ENCODE measurements at regions not wholly inside any gene's neighbourhood (a gene's known extent, or its start where the extent isn't known, plus 50 kb on each side); places are given as distances from the start of the nearest gene placed in this dataset.

- Histone ChIP-seq H3K27ac (no peak overlapping the region), H3K4me3 (no peak overlapping the region), H3K27me3 (peaks cover 0 to 45% (median 0%) of the 10 kb centered on the region in 3 donors), H3K9me3 (no peaks in the 10 kb centered on the region), H3K4me1 (no peaks in the 10 kb centered on the region), H3K36me3 (no peaks in the 10 kb centered on the region)
- intact Hi-C loops (cut with DNase I; ENCODE audit: low total_unique reads): no loop called here
- 81 to 87% (median 84%) methylated on average over 16 to 17 of the region's 17 CpGs for WGBS, 5 donors
- TF ChIP-seq POLR2AphosphoS5 (IDR thresholded peaks at IDR 0.05) (no peak), POLR2A (IDR thresholded peaks at IDR 0.05) (no peak), CTCF (IDR thresholded peaks at IDR 0.05) (no peak), EP300 (IDR thresholded peaks at IDR 0.05) (no peak)
- DNase-seq: no peak
Measured at GRCh38 chr14:101247842-101248725, 313.2 kb upstream of the DIO3 start.

GRCh38 chr14:101248840-101249675 is 312.2 kb upstream of the DIO3 start:
- DNase-seq: peak in 1 of 2 donors; percentile 16
- TF ChIP-seq POLR2AphosphoS5 (IDR thresholded peaks at IDR 0.05) (no peak), POLR2A (IDR thresholded peaks at IDR 0.05) (no peak), EP300 (IDR thresholded peaks at IDR 0.05) (no peak), CTCF (IDR thresholded peaks at IDR 0.05) (no peak)
- Histone ChIP-seq H3K27me3 (peaks cover 0 to 55% (median 0%) of the 10 kb centered on the region in 3 donors), H3K9me3 (no peaks in the 10 kb centered on the region), H3K4me3 (no peak overlapping the region), H3K4me1 (no peaks in the 10 kb centered on the region), H3K36me3 (no peaks in the 10 kb centered on the region), H3K27ac (no peak overlapping the region)
- 81 to 85% (median 82%) methylated on average over 11 to 18 of the region's 18 CpGs for WGBS, 5 donors
- intact Hi-C loops (cut with DNase I; ENCODE audit: low total_unique reads): no loop called here

- intact Hi-C loops (cut with DNase I; ENCODE audit: low total_unique reads): no loop called here
- H3K4me3 ChIP-seq: no peak overlapping the region
- DNase-seq: no peak
Measured at GRCh38 chr14:101249676-101250036, 311.6 kb upstream of the DIO3 start.

More at GRCh38 chr14:101249676-101250036, 311.6 kb upstream of the DIO3 start:
- TF ChIP-seq POLR2AphosphoS5 (IDR thresholded peaks at IDR 0.05) (no peak), POLR2A (IDR thresholded peaks at IDR 0.05) (no peak), CTCF (IDR thresholded peaks at IDR 0.05) (no peak), EP300 (IDR thresholded peaks at IDR 0.05) (no peak)
- H3K36me3 ChIP-seq: no peaks in the 10 kb centered on the region
- WGBS, 5 donors: 83 to 92% (median 87%) methylated on average over 8 of the region's 8 CpGs
- no peaks in the 10 kb centered on the region for H3K9me3 ChIP-seq
- H3K4me1 ChIP-seq: no peaks in the 10 kb centered on the region
- peaks cover 0 to 57% (median 0%) of the 10 kb centered on the region in 3 donors for H3K27me3 ChIP-seq
- no peak overlapping the region for H3K27ac ChIP-seq
